SK-N-SH treated with all-trans-retinoic acid at 6 μM for 48 hours (cell line): ENCODE measurements at regions not wholly inside any gene's neighbourhood (a gene's known extent, or its start where the extent isn't known, plus 50 kb on each side); places are given as distances from the start of the nearest gene placed in this dataset.

Source experiments
- ARNTL ChIP-seq: fragments of 450-650 bp; formaldehyde crosslinking; IDR thresholded peaks from 2 replicates; pipeline ENCODE4 v1.5.0; 2020; ENCODE audit warnings: low read depth, mild to moderate bottlenecking, moderate library complexity, borderline replicate concordance
- CREB5 ChIP-seq: fragments of 250-450 bp; sonication (Bioruptor Pico); IDR thresholded peaks from 2 replicates; pipeline ENCODE4 v1.5.1; 2020; ENCODE audit warnings: low read depth, mild to moderate bottlenecking, moderate library complexity
- ESRRG ChIP-seq: fragments of 250-450 bp; sonication (Bioruptor Pico); IDR thresholded peaks from 2 replicates; pipeline ENCODE4 v1.6.1; 2021; ENCODE audit warnings: mild to moderate bottlenecking
- GLIS3 ChIP-seq: fragments of 250-450 bp; sonication (Bioruptor Pico); IDR thresholded peaks from 2 replicates; pipeline ENCODE4 v1.5.0; 2020; ENCODE audit warnings: mild to moderate bottlenecking, moderate library complexity
- OSR1 ChIP-seq: fragments of 250-450 bp; sonication (Bioruptor Pico); IDR thresholded peaks from 2 replicates; pipeline ENCODE4 v1.8.0; 2022; ENCODE audit warnings: moderate library complexity, mild to moderate bottlenecking, inconsistent platforms
- PATZ1 ChIP-seq: fragments of 250-450 bp; sonication (Bioruptor Pico); IDR thresholded peaks from 2 replicates; pipeline ENCODE4 v1.8.0; 2020; ENCODE audit warnings: mild to moderate bottlenecking, moderate library complexity, borderline replicate concordance
- POU6F1 ChIP-seq: fragments of 250-450 bp; sonication (Bioruptor Pico); IDR thresholded peaks from 2 replicates; pipeline ENCODE4 v1.8.0; 2021; ENCODE audit warnings: low read depth, mild to moderate bottlenecking, moderate library complexity, borderline replicate concordance
- SNAI2 ChIP-seq: fragments of 250-450 bp; sonication (Bioruptor Pico); IDR thresholded peaks from 2 replicates; pipeline ENCODE4 v1.5.0; 2020; ENCODE audit warnings: mild to moderate bottlenecking, moderate library complexity
- TOX ChIP-seq: fragments of 250-450 bp; sonication (Bioruptor Pico); IDR thresholded peaks from 2 replicates; pipeline ENCODE4 v1.8.0; 2021; ENCODE audit warnings: mild to moderate bottlenecking, moderate library complexity, borderline replicate concordance
- ZC3H10 ChIP-seq: fragments of 250-450 bp; sonication (Bioruptor Pico); IDR thresholded peaks from 2 replicates; pipeline ENCODE4 v1.5.1; 2021; ENCODE audit warnings: mild to moderate bottlenecking, moderate library complexity
- ZFP3 ChIP-seq: fragments of 250-450 bp; sonication (Bioruptor Pico); IDR thresholded peaks from 2 replicates; pipeline ENCODE4 v1.5.0; 2020; ENCODE audit warnings: mild to moderate bottlenecking, moderate library complexity
- ZFP30 ChIP-seq: fragments of 450-650 bp; formaldehyde crosslinking; IDR thresholded peaks from 2 replicates; pipeline ENCODE4 v1.5.0; 2022; ENCODE audit warnings: mild to moderate bottlenecking, moderate library complexity

- no peak for TF ChIP-seq ZFP3
- TF ChIP-seq GLIS3 = no peak
- no peak for TF ChIP-seq ZFP30 (CRISPR knock-in tag)
- no peak for TF ChIP-seq PATZ1
- no peak for TF ChIP-seq CREB5 (CRISPR knock-in tag)
- no peak for TF ChIP-seq TOX (CRISPR knock-in tag)
- TF ChIP-seq SNAI2 (CRISPR knock-in tag) = no peak
- no peak for TF ChIP-seq ESRRG (CRISPR knock-in tag)
- no peak for TF ChIP-seq OSR1 (CRISPR knock-in tag)
- TF ChIP-seq ZC3H10 = no peak
- no peak for TF ChIP-seq ARNTL
- no peak for TF ChIP-seq POU6F1
These were observed 53.2 kb upstream of the SLCO4A1 start for GRCh38 chr20:62589150-62589498.
